SK-N-SH treated with all-trans-retinoic acid at 6 μM for 48 hours (cell line): ENCODE measurements at regions not wholly inside any gene's neighbourhood (a gene's known extent, or its start where the extent isn't known, plus 50 kb on each side); places are given as distances from the start of the nearest gene placed in this dataset.

ENCODE experiments used
- ATAC-seq: fragments of 200-7000 bp; cut with Tn5 transposase; 3 replicates; pipeline ENCODE4 v1.9.1; 2020; ENCODE audit warnings: mild to moderate bottlenecking, moderate library complexity
- ARNTL ChIP-seq: fragments of 450-650 bp; formaldehyde crosslinking; IDR thresholded peaks from 2 replicates; pipeline ENCODE4 v1.5.0; 2020; ENCODE audit warnings: low read depth, mild to moderate bottlenecking, moderate library complexity, borderline replicate concordance
- BACH2 ChIP-seq: fragments of 250-450 bp; sonication (Bioruptor Pico); IDR thresholded peaks from 2 replicates; pipeline ENCODE4 v1.9.0; 2021; ENCODE audit warnings: mild to moderate bottlenecking, borderline replicate concordance
- CREB5 ChIP-seq: fragments of 250-450 bp; sonication (Bioruptor Pico); IDR thresholded peaks from 2 replicates; pipeline ENCODE4 v1.5.1; 2020; ENCODE audit warnings: low read depth, mild to moderate bottlenecking, moderate library complexity
- CSDC2 ChIP-seq: fragments of 250-450 bp; sonication (Bioruptor Pico); IDR thresholded peaks from 2 replicates; pipeline ENCODE4 v1.5.0; 2020; ENCODE audit warnings: mild to moderate bottlenecking, moderate library complexity
- CSRNP3 ChIP-seq: fragments of 250-450 bp; sonication (Bioruptor Pico); IDR thresholded peaks from 2 replicates; pipeline ENCODE4 v1.5.1; 2021; ENCODE audit warnings: mild to moderate bottlenecking, moderate library complexity
- ESRRG ChIP-seq: fragments of 250-450 bp; sonication (Bioruptor Pico); IDR thresholded peaks from 2 replicates; pipeline ENCODE4 v1.6.1; 2021; ENCODE audit warnings: mild to moderate bottlenecking
- GLIS3 ChIP-seq: fragments of 250-450 bp; sonication (Bioruptor Pico); IDR thresholded peaks from 2 replicates; pipeline ENCODE4 v1.5.0; 2020; ENCODE audit warnings: mild to moderate bottlenecking, moderate library complexity
- ISL1 ChIP-seq: fragments of 250-450 bp; sonication (Bioruptor Pico); IDR thresholded peaks from 2 replicates; pipeline ENCODE4 v2.1.2; 2022; ENCODE audit warnings: mild to moderate bottlenecking, moderate library complexity
- OSR1 ChIP-seq: fragments of 250-450 bp; sonication (Bioruptor Pico); IDR thresholded peaks from 2 replicates; pipeline ENCODE4 v1.8.0; 2022; ENCODE audit warnings: moderate library complexity, mild to moderate bottlenecking, inconsistent platforms
- PATZ1 ChIP-seq: fragments of 250-450 bp; sonication (Bioruptor Pico); IDR thresholded peaks from 2 replicates; pipeline ENCODE4 v1.8.0; 2020; ENCODE audit warnings: mild to moderate bottlenecking, moderate library complexity, borderline replicate concordance
- POU6F1 ChIP-seq: fragments of 250-450 bp; sonication (Bioruptor Pico); IDR thresholded peaks from 2 replicates; pipeline ENCODE4 v1.8.0; 2021; ENCODE audit warnings: low read depth, mild to moderate bottlenecking, moderate library complexity, borderline replicate concordance
- PPARA ChIP-seq: fragments of 250-450 bp; sonication (Bioruptor Pico); IDR thresholded peaks from 2 replicates; pipeline ENCODE4 v1.5.0; 2020; ENCODE audit warnings: mild to moderate bottlenecking, borderline replicate concordance
- RARB ChIP-seq: fragments of 250-450 bp; sonication (Bioruptor Pico); IDR thresholded peaks from 2 replicates; pipeline ENCODE4 v1.8.0; 2021; ENCODE audit warnings: mild to moderate bottlenecking, moderate library complexity
- SNAI2 ChIP-seq: fragments of 250-450 bp; sonication (Bioruptor Pico); IDR thresholded peaks from 2 replicates; pipeline ENCODE4 v1.5.0; 2020; ENCODE audit warnings: mild to moderate bottlenecking, moderate library complexity
- TCF4 ChIP-seq: fragments of 250-450 bp; sonication (Bioruptor Pico); IDR thresholded peaks from 2 replicates; pipeline ENCODE4 v1.8.0; 2021; ENCODE audit warnings: mild to moderate bottlenecking, moderate library complexity, borderline replicate concordance
- TOX ChIP-seq: fragments of 250-450 bp; sonication (Bioruptor Pico); IDR thresholded peaks from 2 replicates; pipeline ENCODE4 v1.8.0; 2021; ENCODE audit warnings: mild to moderate bottlenecking, moderate library complexity, borderline replicate concordance
- TSHZ2 ChIP-seq: fragments of 250-450 bp; sonication (Bioruptor Pico); IDR thresholded peaks from 2 replicates; pipeline ENCODE4 v1.5.0; 2020; ENCODE audit warnings: mild to moderate bottlenecking, moderate library complexity
- ZC3H10 ChIP-seq: fragments of 250-450 bp; sonication (Bioruptor Pico); IDR thresholded peaks from 2 replicates; pipeline ENCODE4 v1.5.1; 2021; ENCODE audit warnings: mild to moderate bottlenecking, moderate library complexity
- ZFP3 ChIP-seq: fragments of 250-450 bp; sonication (Bioruptor Pico); IDR thresholded peaks from 2 replicates; pipeline ENCODE4 v1.5.0; 2020; ENCODE audit warnings: mild to moderate bottlenecking, moderate library complexity
- ZFP30 ChIP-seq: fragments of 450-650 bp; formaldehyde crosslinking; IDR thresholded peaks from 2 replicates; pipeline ENCODE4 v1.5.0; 2022; ENCODE audit warnings: mild to moderate bottlenecking, moderate library complexity
- ZNF565 ChIP-seq: fragments of 450-650 bp; formaldehyde crosslinking; conservative IDR thresholded peaks from 2 replicates; pipeline ENCODE4 v1.5.0; 2020; ENCODE audit warnings: low read depth, mild to moderate bottlenecking, moderate library complexity
- ZNF70 ChIP-seq: fragments of 450-650 bp; formaldehyde crosslinking; IDR thresholded peaks from 2 replicates; pipeline ENCODE4 v1.5.0; 2020; ENCODE audit warnings: mild to moderate bottlenecking, moderate library complexity
- ZNF8 ChIP-seq: fragments of 450-650 bp; formaldehyde crosslinking; IDR thresholded peaks from 2 replicates; pipeline ENCODE4 v1.5.0; 2020; ENCODE audit warnings: mild to moderate bottlenecking, moderate library complexity

- no peak for ATAC-seq
- TF ChIP-seq ESRRG (CRISPR knock-in tag) (no peak), PPARA (no peak), TCF4 (CRISPR knock-in tag) (no peak), ZFP30 (CRISPR knock-in tag) (no peak), OSR1 (CRISPR knock-in tag) (no peak), CSDC2 (CRISPR knock-in tag) (no peak), ARNTL (CRISPR knock-in tag) (no peak), ZNF8 (CRISPR knock-in tag) (no peak), SNAI2 (CRISPR knock-in tag) (no peak), PATZ1 (CRISPR knock-in tag) (no peak), ZFP3 (CRISPR knock-in tag) (no peak), ISL1 (CRISPR knock-in tag) (no peak), ZNF565 (CRISPR knock-in tag) (no peak)
Observed at GRCh38 chr9:23603311-23603710, 222.7 kb downstream of the ELAVL2 start.

GRCh38 chr9:23606107-23606506 is 219.9 kb downstream of the ELAVL2 start:
- no peak for TF ChIP-seq ZFP30 (CRISPR knock-in tag)
- TF ChIP-seq CREB5 (CRISPR knock-in tag): no peak
- TF ChIP-seq TOX (CRISPR knock-in tag): no peak
- TF ChIP-seq CSRNP3 (CRISPR knock-in tag): no peak
- TF ChIP-seq POU6F1 (CRISPR knock-in tag): no peak
- no peak for TF ChIP-seq ESRRG (CRISPR knock-in tag)
- TF ChIP-seq ISL1 (CRISPR knock-in tag): no peak
- TF ChIP-seq ZC3H10: no peak
- TF ChIP-seq ZNF565 (CRISPR knock-in tag): no peak
- TF ChIP-seq OSR1 (CRISPR knock-in tag): no peak
- TF ChIP-seq ZFP3 (CRISPR knock-in tag): no peak
- no peak for TF ChIP-seq ZNF8 (CRISPR knock-in tag)
- TF ChIP-seq GLIS3 (CRISPR knock-in tag): no peak
- no peak for TF ChIP-seq ZNF70 (CRISPR knock-in tag)
- ATAC-seq: no peak

- TF ChIP-seq SNAI2 (CRISPR knock-in tag): no peak
- no peak for TF ChIP-seq ESRRG (CRISPR knock-in tag)
- TF ChIP-seq TCF4 (CRISPR knock-in tag): no peak
- TF ChIP-seq CREB5 (CRISPR knock-in tag): no peak
- TF ChIP-seq TOX (CRISPR knock-in tag): no peak
- no peak for TF ChIP-seq ISL1 (CRISPR knock-in tag)
- TF ChIP-seq RARB (CRISPR knock-in tag): no peak
- no peak for TF ChIP-seq TSHZ2
- no peak for TF ChIP-seq PPARA
- no peak for TF ChIP-seq BACH2 (CRISPR knock-in tag)
- TF ChIP-seq ZNF8 (CRISPR knock-in tag): no peak
- no peak for TF ChIP-seq ZFP30 (CRISPR knock-in tag)
- TF ChIP-seq ZFP3 (CRISPR knock-in tag): no peak
- no peak for TF ChIP-seq OSR1 (CRISPR knock-in tag)
- no peak for TF ChIP-seq GLIS3 (CRISPR knock-in tag)
- no peak for TF ChIP-seq CSDC2 (CRISPR knock-in tag)
- TF ChIP-seq ARNTL (CRISPR knock-in tag): no peak
- ATAC-seq: no peak
Observed at GRCh38 chr9:23608456-23608855, 217.6 kb downstream of the ELAVL2 start.
